ENCODE measurements at regions not wholly inside any gene's neighbourhood (a gene's known extent, or its start where the extent isn't known, plus 50 kb on each side); places are given as distances from the start of the nearest gene placed in this dataset.

GRCh38 chr1:39113109-39113743 lies 87.1 kb downstream of the NDUFS5 start:
- TF ChIP-seq CTCF (IDR thresholded peaks at IDR 0.05): no peak
- no peak for TF ChIP-seq POLR2AphosphoS5 (IDR thresholded peaks at IDR 0.05)
- no peak for TF ChIP-seq POLR2A (IDR thresholded peaks at IDR 0.05)
- no peak for TF ChIP-seq EP300 (IDR thresholded peaks at IDR 0.05)
